K562 (cell line): ENCODE measurements at regions not wholly inside any gene's neighbourhood (a gene's known extent, or its start where the extent isn't known, plus 50 kb on each side); places are given as distances from the start of the nearest gene placed in this dataset.

Experiments
- C11orf30 ChIP-seq: fragments of 450-650 bp; IDR thresholded peaks from 2 replicates; pipeline ENCODE4 v1.6.1; 2016; ENCODE audit warnings: low read depth, mild to moderate bottlenecking
- DPF2 ChIP-seq: fragments of 450-650 bp; IDR thresholded peaks from 2 replicates; pipeline ENCODE4 v1.6.1; 2016
- HCFC1 ChIP-seq: IDR thresholded peaks from 2 replicates; pipeline ENCODE4 v1.6.1; 2012; ENCODE audit warnings: low read depth, low read length, improper control_type of control experiment
- HIVEP1 ChIP-seq: fragments of 250-450 bp; sonication (Bioruptor Pico); IDR thresholded peaks from 2 replicates; pipeline ENCODE4 v1.4.0; 2020; ENCODE audit warnings: mild to moderate bottlenecking
- HMG20B ChIP-seq: fragments of 250-450 bp; sonication (Bioruptor Pico); IDR thresholded peaks from 2 replicates; pipeline ENCODE4 v1.5.0; 2021; ENCODE audit warnings: mild to moderate bottlenecking
- MECOM ChIP-seq: fragments of 250-450 bp; sonication (Bioruptor Pico); IDR thresholded peaks from 2 replicates; pipeline ENCODE4 v1.8.0; 2022; ENCODE audit warnings: inconsistent platforms
- NCOR1 ChIP-seq: fragments of 450-650 bp; IDR thresholded peaks from 2 replicates; pipeline ENCODE4 v1.6.1; 2016; ENCODE audit warnings: mild to moderate bottlenecking, moderate library complexity
- NR2C1 ChIP-seq, 2 experiments: fragments of 450-650 bp; IDR thresholded peaks; 2 replicates each; pipeline ENCODE4 v1.6.1; 2017; ENCODE audit warnings: mild to moderate bottlenecking in 2 of 2, antibody characterized with exemption in 1 of 2, inconsistent platforms in 1 of 2, missing compliant biosample characterization in 1 of 2, missing genetic modification characterization in 1 of 2
- NR2F6 ChIP-seq: fragments of 450-650 bp; formaldehyde crosslinking; IDR thresholded peaks from 2 replicates; pipeline ENCODE4 v1.4.0; 2020; ENCODE audit warnings: mild to moderate bottlenecking
- RBFOX2 ChIP-seq: fragments of 200-400 bp; formaldehyde crosslinking; IDR thresholded peaks from 2 replicates; pipeline ENCODE4 v1.6.1; 2017; ENCODE audit warnings: low read depth, mild to moderate bottlenecking, low read length, moderate library complexity
- SMARCE1 ChIP-seq: fragments of 450-650 bp; IDR thresholded peaks from 2 replicates; pipeline ENCODE4 v1.7.1; 2016; ENCODE audit warnings: mild to moderate bottlenecking
- STAT5A ChIP-seq: IDR thresholded peaks from 2 replicates; pipeline ENCODE4 v1.6.1; 2012; ENCODE audit warnings: low read length, inconsistent platforms, borderline replicate concordance
- TAF9B ChIP-seq: fragments of 450-650 bp; IDR thresholded peaks from 2 replicates; pipeline ENCODE4 v1.6.1; 2018; ENCODE audit warnings: mild to moderate bottlenecking; ENCODE audit not compliant: partially characterized antibody
- TEAD4 ChIP-seq, 2 experiments: sonication (generic) in 1 of 2; formaldehyde crosslinking in 1 of 2; IDR thresholded peaks; 2 replicates each; pipeline versions ENCODE4 v1.6.1 to v1.8.0; 2012 to 2022; ENCODE audit warnings: borderline replicate concordance in 1 of 2, inconsistent platforms in 1 of 2, low read length in 1 of 2, mild to moderate bottlenecking in 1 of 2, missing genetic modification reagents in 1 of 2
- XRCC3 ChIP-seq: fragments of 450-650 bp; IDR thresholded peaks from 2 replicates; pipeline ENCODE4 v1.6.1; 2017; ENCODE audit warnings: mild to moderate bottlenecking, moderate library complexity
- ZBED1 ChIP-seq: IDR thresholded peaks from 2 replicates; pipeline ENCODE4 v1.6.1; 2014
- ZBTB5 ChIP-seq: fragments of 450-650 bp; IDR thresholded peaks from 2 replicates; pipeline ENCODE4 v1.6.1; 2017; ENCODE audit warnings: antibody characterized with exemption
- ZBTB7A ChIP-seq: IDR thresholded peaks from 2 replicates; pipeline ENCODE4 v1.6.1; 2011; ENCODE audit warnings: low read depth, mild to moderate bottlenecking, low read length, moderate library complexity, borderline replicate concordance; ENCODE audit not compliant: control insufficient read depth
- ZKSCAN3 ChIP-seq: fragments of 250-450 bp; sonication (Bioruptor Pico); IDR thresholded peaks from 2 replicates; pipeline ENCODE4 v1.4.0; 2020
- ZNF184 ChIP-seq: sonication (generic); formaldehyde crosslinking; IDR thresholded peaks from 2 replicates; pipeline ENCODE4 v1.5.0; 2020; ENCODE audit warnings: missing genetic modification reagents
- ZNF224 ChIP-seq: sonication (generic); formaldehyde crosslinking; IDR thresholded peaks from 2 replicates; pipeline ENCODE4 v1.8.0; 2022; ENCODE audit warnings: mild to moderate bottlenecking, missing genetic modification reagents
- ZNF277 ChIP-seq: fragments of 250-450 bp; sonication (Bioruptor Pico); IDR thresholded peaks from 2 replicates; pipeline ENCODE4 v1.8.0; 2022; ENCODE audit warnings: inconsistent platforms, mild to moderate bottlenecking, moderate library complexity, borderline replicate concordance
- ZNF584 ChIP-seq: fragments of 200-800 bp; sonication (Bioruptor generic); IDR thresholded peaks from 2 replicates; pipeline ENCODE4 v1.6.1; 2016; ENCODE audit warnings: low read depth, mild to moderate bottlenecking, missing genetic modification characterization, missing compliant biosample characterization
- ZNF586 ChIP-seq: fragments of 450-650 bp; formaldehyde crosslinking; conservative IDR thresholded peaks from 2 replicates; pipeline ENCODE4 v1.4.0; 2020; ENCODE audit warnings: mild to moderate bottlenecking, moderate library complexity
- ZNF76 ChIP-seq: fragments of 250-450 bp; sonication (Bioruptor Pico); IDR thresholded peaks from 2 replicates; pipeline ENCODE4 v1.4.0; 2020; ENCODE audit warnings: mild to moderate bottlenecking, moderate library complexity, borderline replicate concordance
- ZZZ3 ChIP-seq: fragments of 450-650 bp; IDR thresholded peaks from 2 replicates; pipeline ENCODE4 v1.6.1; 2016; ENCODE audit warnings: antibody characterized with exemption, mild to moderate bottlenecking, moderate library complexity
- TF ChIP-seq, protein P1 (sequence below): fragments of 450-650 bp; IDR thresholded peaks from 2 replicates; pipeline ENCODE4 v1.6.1; 2016; ENCODE audit warnings: low read depth, mild to moderate bottlenecking, moderate library complexity

DNA sequence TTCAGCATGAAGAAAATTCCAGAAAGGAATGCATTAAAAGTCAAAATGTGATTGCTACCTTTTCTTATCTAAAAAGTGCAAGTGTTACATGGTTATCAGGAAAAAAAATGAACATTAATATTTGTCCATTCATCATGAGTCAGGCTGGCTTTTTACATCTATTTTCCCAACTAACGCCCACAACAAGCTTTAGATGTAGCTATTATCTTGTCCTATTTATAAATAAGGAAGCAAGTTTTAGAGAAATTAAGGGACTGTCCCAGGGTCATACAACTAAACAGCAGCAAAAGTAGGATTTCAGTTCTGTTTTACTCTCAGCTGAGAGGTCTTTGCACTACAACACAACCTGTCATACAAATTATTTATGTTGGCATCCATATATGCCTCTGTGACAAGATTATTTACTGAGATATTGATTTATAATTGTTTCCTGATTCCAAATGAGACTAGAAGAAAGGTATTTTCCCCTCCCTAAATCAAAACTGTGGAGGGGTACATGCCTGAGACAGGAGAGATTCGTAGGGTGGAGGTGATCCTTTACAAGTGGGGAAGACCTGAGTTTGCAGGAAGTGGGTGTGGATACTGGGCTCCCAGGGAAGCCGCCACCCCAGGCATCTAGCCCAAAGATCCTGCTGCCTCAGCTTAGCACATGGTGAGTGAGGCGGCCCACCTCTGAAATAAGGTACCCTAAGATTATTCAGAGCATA is 57.2 kb upstream of the ARID5B start (continued):
- TF ChIP-seq ZNF224 (CRISPR knock-in tag) (no peak), ZKSCAN3 (CRISPR knock-in tag) (no peak), MECOM (CRISPR knock-in tag) (peak; percentile 69; the same call in 1 of the 2 replicates), NR2C1 (IDR thresholded peaks at IDR 0.05) (no peak), NR2C1 (tag; IDR thresholded peaks at IDR 0.05) (no peak), SMARCE1 (0 out of 2 replicates have a peak, but pooled peaks have one; percentile 29), ZNF277 (no peak), ZBTB5 (no peak), ZNF76 (CRISPR knock-in tag) (no peak), RBFOX2 (no peak), NR2F6 (no peak), TAF9B (no peak), C11orf30 (no peak; the same call in 1 of the 2 replicates), ZBED1 (no peak), HCFC1 (no peak), ZNF584 (CRISPR knock-in tag) (no peak), TEAD4 (IDR thresholded peaks at IDR 0.05; ENCODE audit: low read length) (peak; percentile 42; the same call in 1 of the 2 replicates), TEAD4 (CRISPR knock-in tag; IDR thresholded peaks at IDR 0.05; ENCODE audit: borderline replicate concordance) (no peak), DPF2 (peak; percentile 46; the same call in 1 of the 2 replicates), ZNF184 (CRISPR knock-in tag) (no peak), HIVEP1 (no peak), ZNF586 (no peak), HMG20B (CRISPR knock-in tag) (no peak), NCOR1 (no peak), STAT5A (no peak), ZBTB7A (no peak), ZZZ3 (no peak), XRCC3 (no peak)
- TF ChIP-seq, protein P1, sequence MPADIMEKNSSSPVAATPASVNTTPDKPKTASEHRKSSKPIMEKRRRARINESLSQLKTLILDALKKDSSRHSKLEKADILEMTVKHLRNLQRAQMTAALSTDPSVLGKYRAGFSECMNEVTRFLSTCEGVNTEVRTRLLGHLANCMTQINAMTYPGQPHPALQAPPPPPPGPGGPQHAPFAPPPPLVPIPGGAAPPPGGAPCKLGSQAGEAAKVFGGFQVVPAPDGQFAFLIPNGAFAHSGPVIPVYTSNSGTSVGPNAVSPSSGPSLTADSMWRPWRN = no peak
